OCI-LY1 (cell line): ENCODE measurements at regions not wholly inside any gene's neighbourhood (a gene's known extent, or its start where the extent isn't known, plus 50 kb on each side); places are given as distances from the start of the nearest gene placed in this dataset.

Experiments used
- H2AFZ ChIP-seq: fragments of 200-600 bp; sonication (generic), shearing (Covaris generic); 2 replicates; pipeline ENCODE4 v1.6.0; 2014; ENCODE audit warnings: antibody characterized with exemption, mild to moderate bottlenecking, low read length
- H3F3A ChIP-seq: fragments of 200-600 bp; sonication (generic), shearing (Covaris generic); 2 replicates; pipeline ENCODE4 v1.6.0; 2014; ENCODE audit warnings: mild to moderate bottlenecking, antibody characterized with exemption, low read length, moderate library complexity; ENCODE audit not compliant: insufficient read depth
- H3K27ac ChIP-seq: fragments of 200-600 bp; sonication (generic); 2 replicates; pipeline ENCODE4 v1.5.1; 2014; ENCODE audit warnings: low read length, mixed run types, mild to moderate bottlenecking, low read depth; ENCODE audit not compliant: poor library complexity, severe bottlenecking
- H3K27me3 ChIP-seq: fragments of 200-600 bp; sonication (generic); 2 replicates; pipeline ENCODE4 v1.6.0; 2014; ENCODE audit warnings: antibody characterized with exemption, mild to moderate bottlenecking, low read length, moderate library complexity; ENCODE audit not compliant: insufficient read depth
- H3K36me3 ChIP-seq: fragments of 200-600 bp; sonication (generic); 2 replicates; pipeline ENCODE4 v1.6.1; 2014; ENCODE audit warnings: mild to moderate bottlenecking, antibody characterized with exemption, low read length, moderate library complexity, mixed read lengths; ENCODE audit not compliant: insufficient read depth
- H3K4me1 ChIP-seq: fragments of 200-600 bp; sonication (generic); 2 replicates; pipeline ENCODE4 v1.5.1; 2014; ENCODE audit warnings: mild to moderate bottlenecking, low read length, moderate library complexity; ENCODE audit not compliant: insufficient read depth, severe bottlenecking
- H3K4me2 ChIP-seq: fragments of 200-600 bp; sonication (generic), shearing (Covaris generic); 2 replicates; pipeline ENCODE4 v1.6.1; 2014; ENCODE audit warnings: low read length
- H3K4me3 ChIP-seq: fragments of 200-600 bp; sonication (generic); 2 replicates; pipeline ENCODE4 v1.5.1; 2014; ENCODE audit warnings: low read length, low read depth, mild to moderate bottlenecking, mixed read lengths; ENCODE audit not compliant: poor library complexity, severe bottlenecking
- H3K79me2 ChIP-seq: fragments of 200-600 bp; shearing (Covaris generic); 2 replicates; pipeline ENCODE4 v1.6.1; 2016; ENCODE audit warnings: mixed run types, low read length, mixed read lengths; ENCODE audit not compliant: insufficient read depth
- H3K9ac ChIP-seq: fragments of 200-600 bp; sonication (generic), shearing (Covaris generic); 2 replicates; pipeline ENCODE4 v1.6.1; 2014; ENCODE audit warnings: mild to moderate bottlenecking, low read length, mixed read lengths
- H3K9me2 ChIP-seq: fragments of 200-600 bp; sonication (generic), shearing (Covaris generic); 2 replicates; pipeline ENCODE4 v1.6.1; 2014; ENCODE audit warnings: low read depth, mild to moderate bottlenecking, low read length, mixed read lengths
- H3K9me3 ChIP-seq: fragments of 200-600 bp; shearing (Covaris generic); 2 replicates; pipeline ENCODE4 v1.6.1; 2014; ENCODE audit warnings: low read length, mixed read lengths
- H4K20me1 ChIP-seq: fragments of 200-600 bp; sonication (generic), shearing (Covaris generic); 2 replicates; pipeline ENCODE4 v1.6.0; 2016; ENCODE audit warnings: mild to moderate bottlenecking, low read length; ENCODE audit not compliant: insufficient read depth
- CTCF ChIP-seq: fragments of 200-600 bp; sonication (generic), shearing (Covaris generic); IDR thresholded peaks from 2 replicates; pipeline ENCODE4 v1.5.1; 2017; ENCODE audit warnings: mild to moderate bottlenecking, antibody characterized with exemption, low read length, moderate library complexity, mixed read lengths
- EZH2 ChIP-seq: fragments of 200-600 bp; sonication (generic), shearing (Covaris generic); IDR thresholded peaks from 2 replicates; pipeline ENCODE4 v1.8.0; 2017; ENCODE audit warnings: borderline replicate concordance, mixed run types, mild to moderate bottlenecking, antibody characterized with exemption, low read length, moderate library complexity, mixed read lengths

GRCh38 chr6:51394061-51394460, 575.4 kb downstream of the TFAP2B start:
- Histone ChIP-seq H3K79me2 (no peaks in the 10 kb centered on the region), H3K9me3 (no peaks in the 10 kb centered on the region), H3K9me2 (no peaks in the 10 kb centered on the region), H3K9ac (no peak overlapping the region), H3K4me2 (no peak overlapping the region), H3K4me1 (no peaks in the 10 kb centered on the region), H4K20me1 (no peaks in the 10 kb centered on the region), H3K27ac (no peak overlapping the region), H2AFZ (no peak overlapping the region), H3K36me3 (no peaks in the 10 kb centered on the region), H3F3A (no peaks in the 10 kb centered on the region), H3K4me3 (no peak overlapping the region), H3K27me3 (no peaks in the 10 kb centered on the region)
- TF ChIP-seq CTCF (no peak), EZH2 (no peak)

- Histone ChIP-seq H4K20me1 (no peaks in the 10 kb centered on the region), H3K27ac (no peak overlapping the region), H3K27me3 (no peaks in the 10 kb centered on the region), H2AFZ (no peak overlapping the region), H3K9ac (no peak overlapping the region), H3F3A (no peaks in the 10 kb centered on the region), H3K4me3 (no peak overlapping the region), H3K4me1 (no peaks in the 10 kb centered on the region), H3K79me2 (no peaks in the 10 kb centered on the region), H3K9me3 (no peaks in the 10 kb centered on the region), H3K4me2 (no peak overlapping the region), H3K36me3 (no peaks in the 10 kb centered on the region), H3K9me2 (no peaks in the 10 kb centered on the region)
- TF ChIP-seq CTCF (no peak), EZH2 (no peak)
Observed at GRCh38 chr6:51396583-51396982, 577.9 kb downstream of the TFAP2B start.

GRCh38 chr6:51398064-51398705, 579.5 kb downstream of the TFAP2B start:
- no peak overlapping the region for H3K27ac ChIP-seq
- H4K20me1 ChIP-seq, result no peaks in the 10 kb centered on the region
- TF ChIP-seq CTCF (no peak), EZH2 (no peak)
- H2AFZ ChIP-seq, result no peak overlapping the region
- no peaks in the 10 kb centered on the region for H3K36me3 ChIP-seq
- H3K9me2 ChIP-seq, result no peaks in the 10 kb centered on the region
- no peaks in the 10 kb centered on the region for H3K79me2 ChIP-seq
- H3K9ac ChIP-seq, result no peak overlapping the region
- H3F3A ChIP-seq, result no peaks in the 10 kb centered on the region
- no peaks in the 10 kb centered on the region for H3K9me3 ChIP-seq
- H3K4me1 ChIP-seq, result no peaks in the 10 kb centered on the region
- H3K4me2 ChIP-seq, result no peak overlapping the region
- H3K4me3 ChIP-seq, result no peak overlapping the region
- no peaks in the 10 kb centered on the region for H3K27me3 ChIP-seq
